Esophagus squamous epithelium (tissue), 4 donors: ENCODE measurements at regions not wholly inside any gene's neighbourhood (a gene's known extent, or its start where the extent isn't known, plus 50 kb on each side); places are given as distances from the start of the nearest gene placed in this dataset.

Experiments
- CTCF ChIP-seq, 6 experiments: fragments of 450-650 bp in 4 of 6; fragments of 200-600 bp in 2 of 6; sonication (generic) in 2 of 6; IDR thresholded peaks; one replicate each; pipeline ENCODE4 v1.5.1; 2016 to 2019; ENCODE audit warnings: antibody characterized with exemption in 6 of 6, mild to moderate bottlenecking in 4 of 6, moderate library complexity in 4 of 6
- POLR2A ChIP-seq, 4 donors: fragments of 450-650 bp; IDR thresholded peaks; one replicate each; pipeline ENCODE4 v1.6.1; 2017; ENCODE audit warnings: antibody characterized with exemption in 4 of 4, mild to moderate bottlenecking in 4 of 4, moderate library complexity in 3 of 4

- TF ChIP-seq CTCF (IDR thresholded peaks at IDR 0.05) (no peak), POLR2A (IDR thresholded peaks at IDR 0.05) (no peak)
Measured at GRCh38 chr10:33093362-33093761, 135.3 kb upstream of the ITGB1 start.
